Upper lobe of right lung (tissue), 1 donor: ENCODE measurements at regions not wholly inside any gene's neighbourhood (a gene's known extent, or its start where the extent isn't known, plus 50 kb on each side); places are given as distances from the start of the nearest gene placed in this dataset.

Experiments
- ATAC-seq: fragments of 200-7000 bp; cut with Tn5 transposase; one replicate; pipeline ENCODE4 v1.9.1; 2020; ENCODE audit warnings: mild to moderate bottlenecking, moderate library complexity
- DNase-seq: peaks from one replicate; pipeline ENCODE4 v3.0.0-alpha.2; 2020
- H3K27ac ChIP-seq: fragments of 200-600 bp; one replicate; pipeline ENCODE4 v1.8.0; 2022
- H3K27me3 ChIP-seq: fragments of 200-600 bp; one replicate; pipeline ENCODE4 v1.8.0; 2022; ENCODE audit warnings: mild to moderate bottlenecking
- H3K36me3 ChIP-seq: fragments of 200-600 bp; one replicate; pipeline ENCODE4 v1.8.0; 2022
- H3K4me1 ChIP-seq: fragments of 200-600 bp; one replicate; pipeline ENCODE4 v1.8.0; 2022
- H3K4me3 ChIP-seq: fragments of 200-600 bp; one replicate; pipeline ENCODE4 v1.8.0; 2022; ENCODE audit warnings: mild to moderate bottlenecking
- H3K9me3 ChIP-seq: fragments of 200-600 bp; one replicate; pipeline ENCODE4 v1.8.0; 2022
- CTCF ChIP-seq: fragments of 200-600 bp; IDR thresholded peaks from one replicate; pipeline ENCODE4 v1.8.0; 2022; ENCODE audit warnings: antibody characterized with exemption
- intact Hi-C: fragments of 100-400 bp; cut with DNase I; formaldehyde crosslinking; loops from one replicate; pipeline ENCODE4 v1.11.0; 2022
- donor health status: DM: no; HTN: yes; CAD: no; lungs with severe emphysema.

GRCh38 chrX:149060921-149061320, 444.2 kb downstream of the IDS start:
- Histone ChIP-seq H3K9me3 (no peaks in the 10 kb centered on the region), H3K27ac (no peak overlapping the region), H3K4me3 (no peak overlapping the region), H3K4me1 (no peaks in the 10 kb centered on the region), H3K27me3 (no peaks in the 10 kb centered on the region), H3K36me3 (no peaks in the 10 kb centered on the region)
- intact Hi-C loops: no loop called here
- DNase-seq (no peak), ATAC-seq (no peak)
- no peak for TF ChIP-seq CTCF
